Activated T-cell treated with anti-CD3 and anti-CD28 coated beads for 4 hours (primary cell): ENCODE measurements at regions not wholly inside any gene's neighbourhood (a gene's known extent, or its start where the extent isn't known, plus 50 kb on each side); places are given as distances from the start of the nearest gene placed in this dataset.

ENCODE experiments used
- DNase-seq: peaks from one replicate; pipeline ENCODE4 v3.0.0-alpha.2; 2020

- no peak for DNase-seq
These were observed 302.8 kb upstream of the SALL3 start for GRCh38 chr18:78676622-78677482.

GRCh38 chr18:78677483-78678317 is 301.9 kb upstream of the SALL3 start:
- DNase-seq: no peak

GRCh38 chr18:78678318-78678695 is 301.3 kb upstream of the SALL3 start:
- no peak for DNase-seq

- DNase-seq: no peak
These were observed 300.6 kb upstream of the SALL3 start for GRCh38 chr18:78679031-78679430.

DNA sequence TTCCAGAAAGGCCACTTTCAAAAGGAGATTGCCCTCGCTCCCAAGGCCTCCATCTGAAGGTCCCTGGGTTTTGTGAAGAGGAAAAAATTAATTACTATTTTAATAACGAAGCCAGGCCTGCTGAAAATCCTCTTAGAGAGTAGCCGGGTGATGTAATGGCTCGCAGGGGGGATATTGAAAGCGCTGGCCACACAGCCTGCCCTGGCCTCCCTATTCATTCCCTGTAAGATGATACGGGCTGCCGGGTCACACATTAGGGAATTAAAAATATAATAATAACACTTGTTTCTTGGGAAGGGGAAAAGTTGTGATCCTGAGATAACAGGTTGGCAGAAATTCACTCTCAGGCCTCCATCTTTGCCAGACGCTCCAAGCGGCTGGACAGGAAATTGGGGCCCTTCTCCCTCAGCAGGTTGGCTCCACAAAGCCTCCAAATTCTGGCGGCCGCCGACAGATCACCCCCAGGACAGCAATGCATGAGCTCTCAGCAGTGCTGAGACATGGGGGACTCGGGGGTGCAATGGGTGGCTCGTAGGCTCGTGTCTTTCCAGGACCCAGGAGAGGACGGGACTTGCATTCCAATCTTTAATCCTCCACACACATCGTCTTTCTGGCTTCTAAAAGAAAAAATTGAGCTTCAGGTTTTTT is 299.9 kb upstream of the SALL3 start:
- DNase-seq: no peak

- no peak for DNase-seq
These were observed 298.2 kb upstream of the SALL3 start for GRCh38 chr18:78681396-78681795.

GRCh38 chr18:78681934-78682333 is 297.7 kb upstream of the SALL3 start:
- DNase-seq: no peak

DNA sequence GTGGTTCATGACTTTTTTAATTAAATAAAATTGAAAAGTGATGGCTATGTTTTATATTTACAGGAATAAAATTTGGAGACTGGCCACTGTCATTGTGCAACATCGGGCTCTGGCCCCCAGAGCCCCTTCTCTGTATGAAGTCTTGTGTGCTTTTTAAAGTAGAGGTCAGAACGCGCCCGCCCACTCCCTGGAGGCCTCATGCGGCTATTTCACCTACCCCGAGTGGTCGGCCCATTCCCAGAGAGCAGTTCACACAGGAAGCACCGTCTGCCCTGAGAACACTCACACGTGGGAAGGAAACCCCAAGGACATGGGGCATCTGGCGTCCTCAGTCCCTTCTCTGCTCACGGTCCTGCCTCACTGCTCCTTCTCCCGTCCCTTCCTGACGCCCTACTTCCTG is 296.9 kb upstream of the SALL3 start:
- DNase-seq: no peak

- DNase-seq: no peak
These were observed 296.2 kb upstream of the SALL3 start for GRCh38 chr18:78683191-78684010.

DNA sequence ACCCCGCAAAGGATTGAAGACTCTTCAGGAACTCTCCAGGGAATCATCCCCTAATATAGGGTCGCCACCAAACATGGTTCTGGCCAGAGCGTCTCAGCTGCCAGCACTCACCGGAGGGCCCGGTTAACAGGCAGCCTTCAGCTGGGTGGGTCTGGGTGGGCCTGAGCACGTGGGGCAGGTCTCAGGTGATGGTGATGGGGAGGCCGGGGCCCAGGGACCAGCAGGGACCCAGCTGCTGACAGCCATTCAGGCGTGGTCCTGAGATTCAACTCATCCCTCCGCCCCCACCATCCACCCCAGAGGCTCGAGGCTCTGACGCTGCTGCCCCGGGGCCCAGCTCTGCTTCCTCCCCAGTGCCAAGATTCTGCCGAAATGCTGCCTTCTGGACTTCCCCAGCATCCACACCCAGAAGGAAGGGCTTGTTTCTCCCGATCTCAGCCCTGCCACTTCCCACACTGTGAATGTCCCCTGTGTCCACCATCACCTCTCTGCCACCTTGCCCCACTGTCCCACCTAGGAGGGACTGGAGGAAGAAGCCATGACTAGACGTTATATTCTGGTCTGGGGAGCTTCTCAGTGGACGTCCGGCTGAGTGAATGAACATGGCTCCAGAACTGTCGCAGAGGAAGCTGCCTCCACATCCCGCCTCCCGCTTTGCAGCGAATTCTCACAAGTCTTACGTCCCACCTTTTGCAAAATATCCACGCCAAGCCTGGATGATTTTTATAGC is 294.2 kb upstream of the SALL3 start:
- no peak for DNase-seq

DNA sequence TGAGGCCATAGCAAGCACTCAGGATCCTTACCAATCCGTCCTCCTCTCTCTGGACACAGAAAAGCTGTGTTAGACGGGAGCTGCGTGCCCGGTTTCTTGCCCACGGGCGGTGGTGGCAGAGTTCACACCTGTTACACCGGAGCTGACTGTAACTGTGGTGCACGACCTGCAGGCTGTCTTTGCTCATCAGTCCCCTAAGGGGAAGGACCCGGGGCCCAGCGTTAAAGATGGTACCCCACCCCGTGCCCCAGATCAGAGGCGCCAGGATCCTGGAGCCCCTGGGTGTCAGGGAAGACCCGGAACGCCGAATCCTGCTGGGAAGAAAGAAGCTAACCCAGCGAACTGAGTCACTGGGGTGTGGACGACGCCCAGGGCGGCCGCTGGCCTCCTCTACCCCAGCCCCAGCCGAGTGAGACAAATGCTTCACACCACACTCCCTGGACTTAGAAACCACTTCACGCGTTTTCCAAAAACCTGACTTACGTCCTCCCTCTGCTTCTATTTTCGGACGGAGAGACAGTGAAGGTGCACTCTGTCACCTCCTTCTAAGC is 293.6 kb upstream of the SALL3 start:
- DNase-seq: no peak

DNA sequence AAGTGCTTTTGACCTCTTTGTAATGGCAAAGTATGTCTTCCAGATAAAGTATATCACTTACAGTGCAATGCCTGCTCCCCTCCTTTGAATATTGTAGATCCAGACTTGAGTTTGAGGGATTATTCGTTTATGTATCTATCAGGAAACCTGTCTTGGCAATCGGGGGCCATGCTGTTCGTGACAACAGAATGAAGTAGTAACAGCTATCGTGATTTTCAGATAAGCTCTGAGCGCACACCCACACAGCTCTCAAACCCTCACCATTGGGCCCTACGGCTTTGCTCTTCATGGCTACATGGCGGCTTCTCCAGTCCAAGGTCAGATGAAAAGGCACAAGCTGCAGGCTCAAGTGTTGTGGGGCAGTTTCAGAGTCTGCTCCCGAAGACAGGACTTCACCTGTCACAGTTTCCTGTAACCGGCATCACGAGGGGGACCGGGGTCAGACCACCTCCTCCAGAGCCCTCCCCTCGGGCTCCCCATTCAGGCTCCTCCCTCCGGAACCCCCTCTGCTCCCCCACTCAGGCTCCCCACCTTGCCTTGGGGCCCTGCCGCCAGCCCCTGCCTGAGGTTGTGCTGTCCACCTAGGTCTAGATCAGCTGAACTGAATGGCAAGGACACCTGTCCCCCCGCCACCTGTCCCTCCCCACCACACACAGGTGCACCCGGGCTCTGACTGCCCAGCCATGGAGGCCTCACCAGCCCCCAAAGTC is 292.5 kb upstream of the SALL3 start:
- no peak for DNase-seq

DNA sequence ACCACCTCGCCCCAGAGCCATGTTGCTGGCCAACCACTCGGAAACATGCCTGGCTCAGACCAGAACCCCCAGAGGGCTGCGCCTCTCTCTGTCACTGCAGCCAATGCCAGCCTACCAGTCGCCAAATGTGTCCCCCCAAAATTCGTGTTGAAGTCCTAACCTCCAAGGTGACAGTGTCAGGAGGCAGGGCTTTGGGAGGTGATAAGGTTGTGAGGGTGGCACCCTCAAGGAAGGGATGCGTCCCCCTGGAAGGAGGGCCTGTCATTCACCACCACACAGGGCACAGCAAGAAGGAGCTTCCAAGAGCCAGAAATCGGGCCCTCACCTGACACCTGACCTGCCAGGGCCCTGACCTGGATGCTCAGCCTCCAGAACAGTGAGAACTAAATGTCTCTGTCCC is 291.9 kb upstream of the SALL3 start:
- DNase-seq: no peak

- DNase-seq: no peak
These were observed 291.4 kb upstream of the SALL3 start for GRCh38 chr18:78688249-78688648.

DNA sequence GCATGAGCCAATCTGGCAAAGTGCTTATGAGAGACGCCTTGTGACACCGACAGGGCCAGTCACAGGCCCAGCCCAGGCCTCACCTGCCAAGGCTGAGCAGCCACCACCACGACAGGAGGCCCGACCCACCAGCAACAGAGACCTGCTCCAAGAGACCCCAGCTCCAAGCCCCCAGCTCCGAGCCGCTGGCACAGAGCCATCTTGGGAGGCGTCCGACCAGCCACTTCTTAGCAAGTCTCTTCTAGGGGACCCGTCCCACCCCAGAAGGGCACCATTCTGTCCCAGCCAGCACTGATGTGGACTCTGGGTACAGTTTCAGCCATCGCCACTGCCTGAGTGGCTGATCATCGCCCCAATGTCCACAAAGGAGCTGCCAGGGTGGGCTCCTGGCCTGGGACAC is 290.7 kb upstream of the SALL3 start:
- no peak for DNase-seq

DNA sequence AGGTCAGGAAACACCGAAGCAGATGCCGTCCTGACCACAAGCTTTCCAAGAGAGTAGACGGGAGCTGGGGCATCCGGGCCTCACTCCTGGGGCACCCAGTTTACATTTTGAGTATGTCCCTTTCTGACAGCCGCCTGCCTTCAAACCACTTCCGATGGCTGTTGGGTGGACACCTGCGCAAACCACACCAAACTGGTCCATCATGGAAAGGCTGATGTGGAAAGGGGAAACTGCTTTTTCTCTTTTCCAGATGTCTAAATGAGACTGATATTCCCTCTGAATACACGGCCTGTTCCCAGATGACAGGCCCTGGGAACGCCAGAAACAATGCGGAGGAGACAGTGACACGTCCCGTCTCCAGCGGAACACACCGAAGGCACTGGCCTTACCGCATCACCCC is 290.0 kb upstream of the SALL3 start:
- no peak for DNase-seq

- no peak for DNase-seq
These were observed 287.5 kb upstream of the SALL3 start for GRCh38 chr18:78692105-78692504.

- DNase-seq: no peak
These were observed 286.2 kb upstream of the SALL3 start for GRCh38 chr18:78693429-78693828.

- DNase-seq: no peak
These were observed 282.8 kb upstream of the SALL3 start for GRCh38 chr18:78696698-78697435.

DNA sequence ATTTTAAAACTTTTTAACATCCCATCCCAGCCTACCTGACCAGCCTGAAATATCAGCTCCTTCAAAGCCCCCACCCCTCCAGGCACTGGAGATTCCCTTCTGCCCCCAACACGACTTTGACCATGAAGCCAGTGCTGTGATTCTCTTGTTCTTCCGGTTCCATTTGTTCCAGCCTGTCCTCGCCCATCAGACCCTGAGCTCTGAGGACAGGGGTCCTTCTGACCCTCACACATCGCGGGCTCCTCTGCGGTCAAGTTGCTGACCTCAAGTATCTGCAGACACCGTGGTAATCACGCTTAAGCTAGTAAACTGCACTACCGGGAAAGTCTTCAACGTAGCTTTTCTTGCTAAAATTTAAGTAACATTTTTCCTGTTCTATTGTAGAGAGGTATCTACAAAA is 282.2 kb upstream of the SALL3 start:
- no peak for DNase-seq
